HG03520 (cell line): ENCODE measurements at regions not wholly inside any gene's neighbourhood (a gene's known extent, or its start where the extent isn't known, plus 50 kb on each side); places are given as distances from the start of the nearest gene placed in this dataset.
"Not testable (repeated sequence)": the region's sequence is repeated elsewhere in the genome, so short reads cannot be mapped to it uniquely, and the experiment has no call there.

ENCODE experiments used
- ATAC-seq: cut with Tn5 transposase; IDR thresholded peaks from one replicate; pipeline ENCODE4 v1.9.1; 2021; ENCODE audit warnings: mild to moderate bottlenecking, moderate library complexity; ENCODE audit not compliant: unreplicated experiment

DNA sequence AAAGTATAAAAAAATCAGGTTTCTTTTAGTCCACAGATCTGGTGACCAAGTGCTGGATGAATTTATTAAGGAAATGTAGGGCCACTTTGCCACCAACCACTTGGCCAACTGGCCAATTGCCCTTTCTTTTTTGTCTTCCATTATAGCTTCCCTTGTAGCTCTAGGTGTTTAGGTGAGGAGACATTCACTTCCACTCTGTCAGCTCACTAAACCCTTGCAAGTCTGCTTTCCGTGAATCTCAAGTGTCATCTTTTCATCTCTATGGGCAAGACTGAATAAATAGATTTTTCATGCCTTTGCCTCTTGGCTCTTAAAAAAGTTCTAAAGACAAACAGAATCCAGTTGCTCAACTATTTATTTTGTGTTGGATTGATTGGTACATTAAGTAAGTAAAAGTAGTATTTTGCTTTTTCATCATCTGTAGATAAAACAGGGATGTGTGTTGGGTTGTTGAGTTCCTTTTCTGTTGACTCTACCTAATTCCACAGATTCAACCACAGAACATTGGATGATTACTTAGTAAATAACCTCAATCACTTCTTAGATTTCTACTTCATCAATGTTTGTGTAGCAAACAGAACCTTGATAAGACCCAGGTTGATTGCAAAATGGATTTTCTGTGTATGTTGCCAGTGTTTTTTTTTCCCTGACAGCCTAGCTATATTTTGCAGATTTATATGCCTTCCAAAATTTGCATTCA, 68.1 kb upstream of the GRXCR1 start:
- no peak for ATAC-seq

GRCh38 chr4:42821230-42821629, 71.3 kb upstream of the GRXCR1 start:
- ATAC-seq: no peak

GRCh38 chr4:42819863-42820514, 72.5 kb upstream of the GRXCR1 start:
- no peak for ATAC-seq

GRCh38 chr4:42817913-42818312, 74.6 kb upstream of the GRXCR1 start:
- no peak for ATAC-seq

- ATAC-seq: no peak
Observed at GRCh38 chr4:42816880-42817400, 75.6 kb upstream of the GRXCR1 start.

DNA sequence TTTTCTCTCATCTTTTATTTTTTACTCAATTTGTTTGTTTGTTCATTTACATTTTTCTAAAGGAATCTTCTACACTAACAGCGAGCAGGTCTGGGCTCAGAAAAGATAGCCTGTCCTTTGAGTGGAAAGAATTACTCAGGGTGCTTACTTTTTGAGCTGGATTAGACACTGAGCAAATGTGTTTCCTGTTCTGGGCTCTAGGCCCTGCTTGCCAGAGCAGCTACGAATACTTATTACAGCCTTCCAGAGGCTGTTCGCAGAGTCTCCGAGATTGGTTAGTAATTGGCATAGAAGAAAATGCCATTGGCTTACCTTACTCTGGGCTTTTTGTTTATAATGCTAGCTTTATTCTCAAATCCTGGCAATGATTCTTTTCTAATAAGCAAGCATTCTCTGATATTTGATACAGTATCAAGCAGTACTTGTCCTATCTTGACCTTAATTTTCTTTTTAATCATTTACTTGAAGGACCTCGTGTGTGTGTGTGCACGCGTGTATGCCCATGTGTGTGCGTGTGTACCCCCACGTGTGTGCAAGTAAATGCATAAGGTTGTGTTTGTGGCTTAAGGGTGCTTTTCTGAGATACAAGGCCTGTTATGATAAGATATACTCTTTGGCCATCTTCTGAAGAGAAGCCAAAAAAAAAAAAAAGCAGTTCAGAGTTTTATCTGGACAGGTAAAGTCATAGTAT, 76.2 kb upstream of the GRXCR1 start:
- no peak for ATAC-seq

GRCh38 chr4:42809419-42810084, 83.0 kb upstream of the GRXCR1 start:
- ATAC-seq: no peak

DNA sequence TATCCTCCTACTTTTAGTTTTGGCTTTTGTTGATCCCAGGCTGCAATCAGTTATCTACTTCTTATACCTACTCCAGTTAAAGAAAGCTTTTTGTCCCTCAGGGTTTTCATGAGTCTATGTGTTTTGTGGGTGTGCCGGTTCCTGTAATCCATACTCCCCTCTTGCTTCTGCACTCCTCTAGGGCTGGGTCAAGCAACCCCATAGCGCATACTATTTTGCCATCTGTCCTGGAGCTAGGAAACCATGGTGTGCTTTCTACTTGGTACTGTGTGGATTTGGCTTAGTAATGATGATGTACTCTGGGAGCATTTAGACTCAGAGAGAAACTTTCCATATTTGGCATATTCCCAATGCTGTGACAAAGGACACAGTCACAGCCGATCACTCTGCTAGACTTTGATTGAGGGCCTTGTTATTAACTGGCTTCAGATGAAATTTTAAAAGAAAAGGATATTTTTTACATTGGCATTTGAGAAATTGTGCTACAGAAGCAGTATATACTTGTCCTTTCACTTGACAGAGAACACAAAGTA, 86.1 kb upstream of the GRXCR1 start:
- ATAC-seq: no peak

- ATAC-seq: no peak
Observed at GRCh38 chr4:42789041-42789567, 103.4 kb upstream of the GRXCR1 start.

- ATAC-seq: no peak
Observed at GRCh38 chr4:42787079-42787463, 105.4 kb upstream of the GRXCR1 start.

DNA sequence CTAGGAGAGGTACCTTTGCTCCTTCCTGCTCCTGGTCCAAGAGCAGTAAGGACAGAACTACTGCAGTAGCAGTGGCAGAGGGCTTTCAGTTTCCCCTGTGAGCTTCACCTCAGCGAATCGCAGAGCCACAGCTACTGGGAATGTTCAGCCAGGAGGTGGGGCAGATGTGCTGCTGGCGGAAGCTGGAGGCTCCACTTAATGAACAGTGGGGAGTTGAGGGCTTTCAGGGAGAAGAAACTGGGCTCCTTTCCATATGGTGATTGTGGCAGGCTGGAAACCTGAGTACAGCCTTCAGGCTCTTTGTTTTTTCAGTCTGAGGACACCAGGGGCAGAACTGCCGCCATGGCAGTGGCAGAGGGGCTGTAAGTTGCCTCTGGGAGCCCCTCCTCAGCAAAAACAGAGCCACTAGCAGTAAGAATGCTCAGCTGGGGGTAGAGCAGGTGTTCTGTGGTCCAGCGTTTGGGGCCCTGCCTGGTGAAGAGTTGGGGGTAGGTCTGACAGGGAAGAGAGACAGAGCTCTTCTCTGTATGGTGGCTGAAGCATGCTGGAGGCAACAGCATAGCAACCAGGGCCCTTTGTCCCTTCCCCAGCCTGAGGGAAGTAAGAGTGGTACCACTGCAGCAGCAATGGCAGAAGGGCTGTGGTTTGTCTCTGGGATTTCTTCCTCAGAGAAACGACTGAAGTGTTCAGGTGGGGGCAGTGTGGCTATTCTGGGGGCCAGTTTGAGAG, 106.0 kb upstream of the GRXCR1 start:
- ATAC-seq: no peak

DNA sequence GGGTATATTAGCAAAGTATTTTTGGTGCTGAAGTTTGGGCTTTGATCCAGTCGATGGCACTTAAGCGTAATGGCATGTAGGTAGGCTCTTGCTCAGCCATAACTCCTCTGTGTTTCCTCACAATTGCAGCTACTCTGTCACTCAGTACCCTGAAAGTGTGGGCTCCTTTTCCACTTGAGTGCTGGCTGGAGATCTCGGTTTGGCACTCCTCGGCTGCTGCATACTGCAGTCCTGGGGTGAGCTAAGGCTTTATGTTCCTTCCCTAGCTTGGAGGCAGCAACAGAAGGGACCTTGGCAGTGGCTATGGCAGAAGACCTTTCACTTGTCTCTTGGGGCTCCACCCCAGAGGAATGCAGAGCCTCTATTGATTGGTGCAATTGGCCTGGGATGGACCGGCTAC, 106.7 kb upstream of the GRXCR1 start:
- ATAC-seq: no peak

DNA sequence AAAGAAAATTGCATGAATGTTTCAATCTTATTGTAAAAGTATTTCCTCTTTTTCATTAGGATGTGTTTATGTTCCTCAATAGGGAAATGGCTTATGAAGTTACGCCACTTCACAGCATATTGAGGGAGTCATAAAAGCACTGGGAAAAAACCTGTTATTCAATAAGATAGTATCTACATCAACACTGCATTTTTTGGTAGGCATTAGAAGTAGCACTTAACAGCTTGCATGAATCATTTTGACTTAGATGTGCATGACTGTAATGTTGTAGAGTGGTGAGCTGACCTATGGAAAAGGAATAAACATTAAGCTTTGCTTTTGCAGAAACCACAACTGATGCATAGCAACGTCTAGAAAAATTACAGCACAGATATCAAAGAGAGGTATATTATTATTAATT, 111.2 kb upstream of the GRXCR1 start:
- ATAC-seq: no peak

GRCh38 chr4:42778349-42778748, 114.2 kb upstream of the GRXCR1 start:
- no peak for ATAC-seq

- ATAC-seq: no peak
Observed at GRCh38 chr4:42768125-42768748, 111.3 kb upstream of the ATP8A1 start.

GRCh38 chr4:42767669-42768068, 110.8 kb upstream of the ATP8A1 start:
- no peak for ATAC-seq

DNA sequence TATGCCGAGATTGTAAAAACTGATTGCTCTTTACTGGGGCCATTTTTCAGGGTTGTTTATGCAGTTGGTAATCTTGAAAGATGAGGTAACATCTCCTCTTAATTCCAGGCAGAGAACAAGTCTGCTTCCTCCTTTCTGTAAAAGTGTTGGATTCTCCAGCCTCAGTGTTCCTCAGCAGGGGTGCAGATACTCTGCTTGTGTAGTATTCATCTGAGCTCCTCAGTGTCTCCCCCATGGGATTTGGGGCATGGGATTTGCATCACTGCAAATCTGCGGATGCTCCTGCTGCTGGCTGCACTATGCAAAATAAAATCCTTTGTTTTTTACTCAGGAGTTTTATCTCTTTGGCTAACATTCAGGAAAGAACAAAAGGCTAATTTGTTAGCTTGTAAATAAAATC, 104.9 kb upstream of the ATP8A1 start:
- no peak for ATAC-seq

DNA sequence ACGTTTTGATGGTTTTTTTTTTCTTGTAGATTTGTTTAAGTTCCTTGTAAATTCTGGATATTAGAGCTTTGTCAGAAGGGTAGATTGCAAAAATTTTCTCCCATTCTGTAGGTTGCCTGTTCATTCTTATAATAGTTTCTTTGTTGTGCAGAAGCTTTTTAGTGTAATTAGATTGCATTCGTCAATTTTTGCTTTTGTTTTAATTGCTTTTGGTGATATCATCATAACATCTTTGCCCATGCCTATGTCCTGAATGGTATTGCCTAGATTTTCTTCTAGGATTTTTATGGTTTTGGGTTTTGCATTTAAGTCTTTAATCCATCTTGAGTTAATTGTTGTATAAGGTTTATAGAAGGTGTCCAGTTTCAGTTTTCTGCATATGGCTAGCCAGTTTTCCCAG, 98.1 kb upstream of the ATP8A1 start:
- not testable (repeated sequence) for ATAC-seq

DNA sequence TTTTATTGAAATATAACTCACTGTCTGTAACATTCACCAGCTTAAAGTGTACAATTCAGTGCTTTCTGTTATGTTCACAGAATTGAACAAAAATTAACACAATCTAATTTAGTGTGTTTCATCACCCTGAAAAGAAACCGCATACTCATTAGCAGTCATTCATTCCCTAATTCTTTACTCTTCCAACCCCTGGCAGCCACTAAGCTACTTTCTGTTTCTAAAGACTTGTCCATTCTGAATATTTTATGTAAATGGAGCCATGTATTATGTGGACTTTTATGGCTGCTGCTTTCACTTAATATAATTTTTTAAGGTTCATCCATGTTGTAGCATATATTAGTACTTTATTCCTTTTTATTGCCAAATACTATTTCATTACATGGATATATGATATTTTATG, 94.7 kb upstream of the ATP8A1 start:
- no peak for ATAC-seq

DNA sequence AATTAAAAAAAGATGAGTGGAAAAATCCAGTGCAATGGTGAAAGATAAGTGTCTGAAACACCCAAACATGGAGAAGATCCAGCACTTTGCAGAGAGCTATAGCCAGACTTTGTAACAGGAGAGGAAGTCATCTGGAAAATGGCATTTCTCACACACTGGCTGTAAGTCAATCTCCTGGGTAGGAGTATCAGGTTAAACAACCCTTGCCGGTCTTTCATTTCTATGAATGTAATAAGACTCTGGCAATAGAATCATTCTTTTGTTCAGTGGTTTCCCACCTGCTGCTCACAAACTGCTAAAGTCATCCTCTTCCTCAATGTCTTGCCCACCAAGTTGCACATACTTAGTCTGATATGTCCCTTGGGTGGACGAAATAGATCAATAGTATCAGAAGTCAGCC, 94.0 kb upstream of the ATP8A1 start:
- no peak for ATAC-seq
